ENCODE measurements at regions not wholly inside any gene's neighbourhood (a gene's known extent, or its start where the extent isn't known, plus 50 kb on each side); places are given as distances from the start of the nearest gene placed in this dataset.

- Histone ChIP-seq H3K4me2 (ENCODE audit: extremely low read depth, insufficient read depth, low read length) (no peak overlapping the region), H3K36me3 (ENCODE audit: control insufficient read depth, insufficient read depth, low read length) (no peaks in the 10 kb centered on the region), H3K79me2 (ENCODE audit: control insufficient read depth, insufficient read depth, low read length) (no peaks in the 10 kb centered on the region), H3K27ac (ENCODE audit: insufficient read depth, low read length) (no peak overlapping the region), H2AFZ (ENCODE audit: low read length) (no peak overlapping the region), H3K9ac (ENCODE audit: insufficient read depth, low read length) (no peak overlapping the region), H3K4me3 (replicated peaks in 1 of 4; ENCODE audit: control extremely low read depth in 1 of 4, insufficient read depth in 1 of 4, low read depth in 3 of 4, low read length in 4 of 4) (no peak overlapping the region), H3K9me3 (ENCODE audit: control insufficient read depth, insufficient read depth, low read depth, low read length) (no peaks in the 10 kb centered on the region), H3K4me1 (ENCODE audit: control insufficient read depth, extremely low read depth, insufficient read depth, low read length) (no peaks in the 10 kb centered on the region), H3K27me3 (ENCODE audit: control insufficient read depth, insufficient read depth, low read length) (no peaks in the 10 kb centered on the region), H4K20me1 (ENCODE audit: control insufficient read depth, extremely low read depth, insufficient read depth, low read length) (no peaks in the 10 kb centered on the region)
- DNase-seq (ENCODE audit: low read depth in 2 of 2), result no peak
- no peak for TF ChIP-seq EZH2 (IDR thresholded peaks at IDR 0.05; ENCODE audit: low read length, missing control alignments)
- no peak for TF ChIP-seq CTCF (conservative IDR thresholded peaks at IDR 0.05 in 1 of 2, IDR thresholded peaks at IDR 0.05 in 1 of 2; ENCODE audit: low read depth in 1 of 2, low read length in 2 of 2)
Observed at GRCh38 chrX:6898371-6898770, 249.1 kb upstream of the STS start.

- Histone ChIP-seq H3K4me3 (replicated peaks in 1 of 4; ENCODE audit: control extremely low read depth in 1 of 4, insufficient read depth in 1 of 4, low read depth in 3 of 4, low read length in 4 of 4) (no peak overlapping the region), H4K20me1 (ENCODE audit: control insufficient read depth, extremely low read depth, insufficient read depth, low read length) (no peaks in the 10 kb centered on the region), H3K4me2 (ENCODE audit: extremely low read depth, insufficient read depth, low read length) (no peak overlapping the region), H3K79me2 (ENCODE audit: control insufficient read depth, insufficient read depth, low read length) (no peaks in the 10 kb centered on the region), H2AFZ (ENCODE audit: low read length) (no peak overlapping the region), H3K27me3 (ENCODE audit: control insufficient read depth, insufficient read depth, low read length) (no peaks in the 10 kb centered on the region), H3K27ac (ENCODE audit: insufficient read depth, low read length) (no peak overlapping the region), H3K36me3 (ENCODE audit: control insufficient read depth, insufficient read depth, low read length) (no peaks in the 10 kb centered on the region), H3K9me3 (ENCODE audit: control insufficient read depth, insufficient read depth, low read depth, low read length) (no peaks in the 10 kb centered on the region), H3K4me1 (ENCODE audit: control insufficient read depth, extremely low read depth, insufficient read depth, low read length) (no peaks in the 10 kb centered on the region), H3K9ac (ENCODE audit: insufficient read depth, low read length) (no peak overlapping the region)
- no peak for DNase-seq (ENCODE audit: low read depth in 2 of 2)
- TF ChIP-seq CTCF (conservative IDR thresholded peaks at IDR 0.05 in 1 of 2, IDR thresholded peaks at IDR 0.05 in 1 of 2; ENCODE audit: low read depth in 1 of 2, low read length in 2 of 2), result no peak
- TF ChIP-seq EZH2 (IDR thresholded peaks at IDR 0.05; ENCODE audit: low read length, missing control alignments), result no peak
Observed at GRCh38 chrX:6891404-6891803, 256.1 kb upstream of the STS start.

- Histone ChIP-seq H3K79me2 (ENCODE audit: control insufficient read depth, insufficient read depth, low read length) (no peaks in the 10 kb centered on the region), H2AFZ (ENCODE audit: low read length) (no peak overlapping the region), H4K20me1 (ENCODE audit: control insufficient read depth, extremely low read depth, insufficient read depth, low read length) (no peaks in the 10 kb centered on the region), H3K4me2 (ENCODE audit: extremely low read depth, insufficient read depth, low read length) (no peak overlapping the region), H3K9ac (ENCODE audit: insufficient read depth, low read length) (no peak overlapping the region), H3K4me3 (replicated peaks in 1 of 4; ENCODE audit: control extremely low read depth in 1 of 4, insufficient read depth in 1 of 4, low read depth in 3 of 4, low read length in 4 of 4) (no peak overlapping the region), H3K4me1 (ENCODE audit: control insufficient read depth, extremely low read depth, insufficient read depth, low read length) (no peaks in the 10 kb centered on the region), H3K9me3 (ENCODE audit: control insufficient read depth, insufficient read depth, low read depth, low read length) (no peaks in the 10 kb centered on the region), H3K27me3 (ENCODE audit: control insufficient read depth, insufficient read depth, low read length) (no peaks in the 10 kb centered on the region), H3K27ac (ENCODE audit: insufficient read depth, low read length) (no peak overlapping the region), H3K36me3 (ENCODE audit: control insufficient read depth, insufficient read depth, low read length) (no peaks in the 10 kb centered on the region)
- TF ChIP-seq CTCF (conservative IDR thresholded peaks at IDR 0.05 in 1 of 2, IDR thresholded peaks at IDR 0.05 in 1 of 2; ENCODE audit: low read depth in 1 of 2, low read length in 2 of 2), result no peak
- no peak for TF ChIP-seq EZH2 (IDR thresholded peaks at IDR 0.05; ENCODE audit: low read length, missing control alignments)
- no peak for DNase-seq (ENCODE audit: low read depth in 2 of 2)
Observed at GRCh38 chrX:6890544-6891261, 256.8 kb upstream of the STS start.

Measured in fibroblast of lung (primary cell).